HuH-7.5 (cell line): ENCODE measurements at regions not wholly inside any gene's neighbourhood (a gene's known extent, or its start where the extent isn't known, plus 50 kb on each side); places are given as distances from the start of the nearest gene placed in this dataset.
"Not testable (repeated sequence)": the region's sequence is repeated elsewhere in the genome, so short reads cannot be mapped to it uniquely, and the experiment has no call there.

ENCODE experiments used
- DNase-seq: peaks from one replicate; pipeline ENCODE4 v3.0.0; 2011; ENCODE audit warnings: low spot score

DNA sequence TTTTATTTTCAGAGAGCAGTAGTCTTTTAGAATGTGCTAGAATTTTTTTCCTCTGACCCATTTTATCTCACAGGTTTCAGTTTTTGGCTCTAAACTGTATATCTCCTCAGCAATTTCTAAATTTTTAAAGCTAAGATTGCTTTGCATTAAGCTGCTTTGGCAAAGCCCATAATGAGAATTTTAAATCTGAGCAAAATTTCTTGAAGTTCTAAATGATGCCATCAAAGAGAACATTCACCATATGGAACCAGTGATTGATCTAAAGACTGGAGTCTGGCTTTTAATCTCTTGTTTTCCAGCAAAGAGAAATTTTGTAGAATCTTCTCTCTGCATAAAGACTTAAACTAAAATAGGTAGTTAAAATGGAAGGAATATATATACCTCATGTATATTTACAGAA is 313.6 kb downstream of the TBC1D32 start:
- DNase-seq: no peak

DNA sequence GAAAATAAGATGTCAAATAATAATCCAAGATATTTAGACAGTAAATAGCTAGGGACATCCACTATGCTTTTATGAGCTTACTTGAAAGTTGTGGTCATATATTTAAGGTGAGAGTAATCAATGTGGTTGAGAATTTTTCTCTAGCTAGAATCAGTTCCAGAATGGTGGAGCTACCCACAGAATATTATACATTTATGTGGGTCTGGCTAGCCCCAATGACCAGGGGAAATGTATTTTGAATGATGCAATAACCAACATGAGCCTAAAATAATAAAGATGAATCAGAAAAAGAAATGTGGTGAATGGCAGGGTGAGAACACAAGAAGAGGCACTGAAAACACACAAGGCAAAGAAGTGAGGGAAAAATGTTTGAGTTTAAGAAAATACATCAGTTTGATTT is 325.7 kb downstream of the TBC1D32 start:
- no peak for DNase-seq

DNA sequence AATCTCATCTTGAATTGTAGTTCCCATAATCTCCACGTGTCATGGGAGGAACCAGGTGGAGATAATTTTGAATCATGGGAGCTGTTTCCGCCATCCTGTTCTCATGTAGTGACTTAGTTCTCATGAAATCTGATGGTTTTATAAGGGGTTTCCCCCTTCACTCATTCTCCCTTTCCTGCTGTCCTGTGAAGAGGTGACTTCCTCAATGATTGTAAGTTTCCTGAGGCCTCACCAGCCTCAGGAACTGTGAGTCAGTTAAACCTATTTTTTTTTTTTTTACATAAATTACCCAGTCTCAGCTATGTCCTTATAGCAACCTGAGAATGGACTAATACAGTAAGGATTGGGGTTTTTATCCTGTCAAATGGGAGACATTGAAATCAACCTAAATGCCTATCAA is 328.3 kb downstream of the TBC1D32 start:
- no peak for DNase-seq

DNA sequence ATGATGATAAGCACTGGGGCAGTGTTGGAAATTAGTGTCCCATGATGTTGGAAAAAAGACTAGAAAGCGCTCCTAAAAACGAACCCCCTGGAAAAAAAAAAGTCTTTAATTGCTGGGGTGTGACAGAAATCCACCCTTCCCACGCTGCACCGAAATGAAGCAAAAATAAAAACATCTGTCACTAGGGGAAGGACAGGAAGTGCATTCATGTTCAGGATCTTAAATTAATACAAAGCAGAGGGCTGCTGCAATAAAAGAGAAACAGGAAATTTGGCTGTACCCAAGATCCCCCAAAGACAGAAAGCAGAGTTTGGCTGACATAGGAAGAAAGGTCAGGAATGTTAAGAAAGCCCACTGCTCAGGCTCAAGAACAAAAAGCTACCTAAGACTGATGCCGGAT is 333.9 kb downstream of the TBC1D32 start:
- no peak for DNase-seq

DNA sequence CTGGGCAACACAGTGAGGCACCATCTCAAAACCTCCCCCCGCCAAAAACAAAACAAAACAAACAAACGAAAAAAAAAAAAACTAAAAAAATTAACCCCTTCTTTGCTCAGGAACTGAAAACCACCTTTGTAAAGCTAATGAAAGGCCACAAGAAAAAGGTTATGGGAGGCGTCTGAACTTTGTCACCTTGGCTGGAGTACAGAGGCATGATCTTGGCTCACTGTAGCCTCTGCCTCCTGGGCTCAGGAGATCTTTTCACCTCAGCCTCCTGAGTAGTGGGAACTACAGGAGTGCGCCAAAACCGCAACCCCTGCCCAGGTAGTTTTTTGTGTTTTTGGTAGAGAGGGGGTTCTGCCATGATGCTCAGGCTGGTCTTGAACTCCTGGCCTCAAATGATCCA is 337.9 kb downstream of the TBC1D32 start:
- no peak for DNase-seq

DNA sequence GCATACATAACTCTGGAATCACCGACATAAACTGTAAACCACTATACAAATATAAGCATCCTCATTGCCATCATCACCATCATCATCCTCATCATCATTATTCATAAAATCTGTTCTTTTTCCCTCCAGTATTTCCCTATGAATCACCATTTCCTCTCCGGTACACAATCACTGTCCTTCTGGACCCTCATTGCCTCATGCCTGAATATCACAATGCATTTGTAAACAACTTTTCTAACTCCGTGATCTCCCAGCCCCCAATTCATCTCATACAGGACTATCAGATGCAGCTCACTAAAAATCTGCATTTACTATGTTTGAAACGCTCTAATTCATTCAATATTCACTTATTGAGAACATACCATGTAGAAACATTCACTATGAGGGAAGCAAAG is 339.7 kb downstream of the TBC1D32 start:
- DNase-seq: no peak

DNA sequence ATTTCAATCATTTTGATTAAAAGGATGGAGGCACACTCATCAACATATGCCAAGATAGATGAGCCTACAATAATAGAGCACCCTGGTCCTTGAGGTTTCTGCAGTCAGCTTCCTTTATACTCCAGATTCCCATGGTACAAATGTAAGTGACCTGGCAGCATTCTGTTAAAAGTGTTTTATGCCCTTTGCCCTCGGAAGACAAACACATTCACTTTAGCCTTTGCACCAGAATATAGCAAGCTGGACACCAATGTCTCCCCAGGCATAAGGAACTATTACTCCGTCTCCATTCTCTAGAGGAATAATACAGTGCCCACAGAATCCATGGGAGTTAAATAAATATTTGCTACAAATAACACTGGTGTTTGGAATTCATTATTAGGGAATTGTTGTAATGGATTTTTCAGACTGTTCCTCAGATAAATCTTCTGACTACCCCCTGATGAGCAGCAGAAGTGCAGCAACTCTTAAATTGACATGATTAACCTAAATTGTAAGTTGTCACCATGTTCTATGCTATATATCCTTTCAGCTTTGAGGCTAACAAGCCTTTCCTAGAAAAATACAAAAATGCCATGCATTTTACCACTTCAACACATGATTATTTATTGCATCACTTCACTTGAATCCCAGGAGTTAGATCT is 340.2 kb downstream of the TBC1D32 start:
- DNase-seq: no peak

DNA sequence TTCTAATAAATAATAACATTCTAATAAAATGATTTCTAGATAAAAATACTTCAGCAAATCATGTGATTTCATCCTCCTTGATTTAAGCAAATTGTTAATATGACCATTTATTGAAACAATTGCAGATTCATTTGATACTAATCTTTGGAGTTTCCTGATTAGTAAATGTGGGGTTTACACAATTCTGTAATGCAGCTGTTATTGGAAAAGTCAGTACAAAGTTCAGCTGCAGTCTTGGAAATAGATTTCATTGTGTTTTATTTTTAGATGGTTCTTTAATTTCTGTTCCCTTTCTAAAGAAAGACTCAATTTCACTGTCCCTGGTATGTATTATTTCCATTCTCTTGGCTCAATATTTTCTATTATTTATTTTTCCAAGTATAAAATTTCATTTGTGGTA is 342.0 kb downstream of the TBC1D32 start:
- no peak for DNase-seq

DNA sequence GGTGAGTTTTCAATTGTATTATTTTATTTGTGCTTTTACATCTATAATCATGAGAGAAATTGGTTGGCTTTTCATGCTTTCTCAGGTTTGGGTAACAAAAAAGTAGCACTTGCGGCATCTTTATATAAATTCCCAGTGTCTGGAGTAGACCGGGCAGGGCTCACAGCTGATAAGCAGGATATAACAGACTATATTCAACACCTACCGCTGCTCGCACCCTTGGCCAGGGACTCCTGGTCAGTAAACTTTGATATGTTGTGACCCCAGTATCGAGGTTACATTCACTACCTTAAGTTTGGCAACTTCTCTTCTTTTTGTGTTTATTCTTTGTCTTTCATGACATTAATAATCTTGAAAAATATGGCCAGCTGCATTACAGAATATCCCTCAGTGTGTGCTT is 343.4 kb downstream of the TBC1D32 start:
- no peak for DNase-seq

DNA sequence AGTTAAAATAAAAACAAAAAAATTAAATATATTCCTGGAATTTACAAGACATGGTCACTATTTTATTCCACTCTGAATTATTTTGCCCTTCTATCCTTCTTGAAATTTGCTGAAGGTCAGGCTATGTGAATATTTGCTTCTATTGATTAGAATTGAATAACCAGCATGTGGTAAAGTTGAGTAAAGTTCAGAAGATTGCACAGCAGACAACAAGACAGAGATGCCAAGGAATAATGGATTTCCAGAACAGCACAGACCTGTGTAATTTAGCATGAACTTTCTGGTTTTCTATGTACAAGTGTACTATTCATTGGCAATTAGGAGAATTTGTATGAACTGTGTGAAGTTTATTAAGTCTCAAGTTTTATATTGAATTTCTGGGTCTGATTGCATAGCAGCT is 352.4 kb downstream of the TBC1D32 start:
- DNase-seq: no peak

DNA sequence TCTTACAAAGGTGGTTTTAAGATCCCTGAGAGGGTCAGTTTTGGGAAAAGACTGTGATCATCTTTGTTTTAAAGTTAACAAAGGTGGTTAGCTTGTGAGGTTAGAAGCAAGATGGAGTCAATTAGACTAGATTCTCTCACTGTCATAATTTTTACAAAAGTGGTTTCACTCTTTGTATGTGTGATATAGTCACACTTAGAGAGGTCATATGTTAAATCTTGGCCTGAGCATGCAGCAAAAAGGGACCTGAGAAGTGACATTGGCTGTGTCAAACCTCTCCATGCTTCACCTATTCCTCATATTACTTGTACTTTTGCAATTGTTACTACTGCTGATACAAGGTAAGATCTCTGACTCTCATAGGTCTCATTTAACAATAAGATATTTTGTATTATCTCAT is 368.0 kb downstream of the TBC1D32 start:
- no peak for DNase-seq

DNA sequence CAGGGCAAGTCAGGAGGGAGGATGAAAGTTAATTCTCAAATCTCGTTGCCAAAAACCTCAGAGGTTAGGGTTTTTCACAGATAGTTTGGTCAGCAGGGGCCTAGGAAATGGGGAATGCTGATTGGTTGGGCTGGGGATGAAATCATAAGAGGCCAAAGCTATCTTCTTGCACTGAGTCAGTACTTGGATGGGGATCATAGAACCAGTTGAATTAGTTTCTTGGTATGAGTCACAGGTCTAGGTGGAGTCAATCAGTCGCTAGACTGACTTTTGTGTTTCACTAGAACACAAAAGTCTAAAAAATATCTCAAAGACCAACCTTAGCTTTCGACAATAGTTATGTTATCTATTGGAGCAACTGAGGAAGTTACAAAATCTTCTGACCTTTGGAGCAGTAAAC is 368.5 kb downstream of the TBC1D32 start:
- DNase-seq: no peak

DNA sequence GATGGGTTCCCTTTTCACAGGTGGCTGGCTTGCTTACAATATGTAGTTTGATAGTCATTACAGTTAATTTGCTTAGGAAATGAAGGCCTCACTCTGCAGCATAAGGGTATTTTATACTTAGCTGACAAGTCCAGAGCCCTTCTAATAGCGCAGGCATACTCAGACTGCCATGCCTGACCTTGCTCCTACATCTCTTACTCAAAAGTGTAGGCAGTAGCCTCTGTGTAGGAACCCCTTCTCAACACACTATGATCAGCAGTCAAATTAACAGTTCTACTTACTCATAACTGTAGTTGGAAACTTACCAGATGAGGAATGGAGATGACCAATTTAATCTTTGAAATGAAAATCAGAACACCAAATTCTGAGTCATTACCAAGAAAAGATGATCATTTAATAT is 373.5 kb downstream of the TBC1D32 start:
- DNase-seq: no peak

DNA sequence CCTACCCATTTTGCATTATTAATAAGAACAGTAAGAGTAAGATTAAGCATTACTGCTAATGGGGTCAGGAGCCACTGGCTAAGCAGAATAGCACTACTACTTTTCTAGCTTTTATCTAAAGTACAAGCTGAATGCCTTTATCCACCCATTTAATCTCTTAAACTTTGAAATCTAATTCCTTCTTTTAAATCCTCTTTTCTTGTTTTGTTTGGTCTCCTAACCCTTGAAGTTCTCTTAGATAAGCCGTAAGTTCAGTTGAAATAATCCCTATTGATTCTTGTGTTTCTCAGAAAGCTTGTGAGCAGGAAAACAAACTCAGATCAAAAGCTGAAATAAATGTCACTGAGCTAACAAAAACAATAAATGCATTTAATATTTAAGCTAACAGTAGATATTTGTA is 380.2 kb downstream of the TBC1D32 start:
- no peak for DNase-seq

DNA sequence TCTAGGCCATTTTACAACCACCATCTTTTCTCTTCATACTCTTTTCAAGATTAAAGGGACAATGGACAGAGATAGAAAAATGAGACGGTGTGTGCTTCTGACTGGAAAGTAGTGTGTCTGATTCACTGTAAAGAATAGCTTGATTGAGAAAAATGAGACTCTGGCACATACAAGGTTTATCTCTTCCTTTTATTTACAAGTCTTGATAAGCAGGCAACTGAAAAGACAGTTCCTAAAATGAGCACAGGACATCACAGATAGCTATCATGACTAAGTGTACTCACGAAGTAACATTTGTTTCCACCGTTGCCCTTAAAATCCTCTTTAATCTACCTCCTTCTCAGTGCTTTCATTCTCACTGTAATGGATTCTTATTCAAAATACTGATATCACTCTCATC is 383.0 kb downstream of the TBC1D32 start:
- no peak for DNase-seq

DNA sequence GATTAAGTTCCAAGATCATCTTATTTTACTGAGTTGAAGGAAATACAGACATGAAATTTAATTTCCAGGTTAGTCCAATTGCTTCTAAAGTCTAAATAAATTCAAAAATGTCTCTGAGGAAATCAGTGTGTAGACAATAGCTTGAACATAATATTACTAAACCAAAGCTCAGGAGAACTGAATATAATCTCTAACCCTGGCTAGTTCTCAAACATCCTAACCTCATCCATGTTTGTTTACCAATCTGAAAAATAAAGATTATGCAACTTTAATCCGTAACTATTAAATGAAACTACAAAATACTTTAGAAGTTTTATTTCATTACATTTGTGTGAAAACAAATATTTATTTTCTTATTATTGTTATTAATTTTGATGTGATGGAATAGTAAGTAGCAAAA is 387.2 kb downstream of the TBC1D32 start:
- no peak for DNase-seq

DNA sequence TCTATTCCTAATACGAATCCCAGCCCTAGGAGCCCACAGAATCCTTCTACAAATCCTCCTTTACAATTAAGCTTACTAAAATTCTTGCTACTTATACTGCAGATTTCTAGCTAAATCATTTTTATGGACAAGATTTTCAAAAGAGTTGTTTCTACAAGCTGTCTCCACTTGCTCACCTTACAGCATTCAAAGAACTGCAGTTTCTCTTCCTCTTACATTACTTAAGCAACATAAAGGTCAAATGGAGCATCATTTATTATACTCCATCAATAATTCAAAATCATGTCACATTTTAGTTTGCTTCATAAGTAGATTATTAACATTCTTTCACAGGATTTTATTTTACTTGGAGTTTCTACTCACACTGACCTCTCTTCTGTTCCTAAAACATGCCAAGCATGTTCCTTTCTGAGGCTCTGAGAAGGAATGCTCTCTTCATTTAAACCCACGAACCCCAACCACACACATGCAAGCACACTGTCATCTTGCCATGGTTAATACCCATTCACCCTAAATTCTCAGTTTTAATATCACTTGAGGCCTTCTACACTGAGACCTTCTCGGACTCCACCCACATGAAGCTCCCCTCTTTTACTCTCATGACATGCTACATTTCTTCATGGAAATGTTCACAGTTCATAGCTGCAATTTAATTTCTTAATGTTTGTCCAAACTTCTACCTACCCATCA is 388.2 kb downstream of the TBC1D32 start:
- no peak for DNase-seq

DNA sequence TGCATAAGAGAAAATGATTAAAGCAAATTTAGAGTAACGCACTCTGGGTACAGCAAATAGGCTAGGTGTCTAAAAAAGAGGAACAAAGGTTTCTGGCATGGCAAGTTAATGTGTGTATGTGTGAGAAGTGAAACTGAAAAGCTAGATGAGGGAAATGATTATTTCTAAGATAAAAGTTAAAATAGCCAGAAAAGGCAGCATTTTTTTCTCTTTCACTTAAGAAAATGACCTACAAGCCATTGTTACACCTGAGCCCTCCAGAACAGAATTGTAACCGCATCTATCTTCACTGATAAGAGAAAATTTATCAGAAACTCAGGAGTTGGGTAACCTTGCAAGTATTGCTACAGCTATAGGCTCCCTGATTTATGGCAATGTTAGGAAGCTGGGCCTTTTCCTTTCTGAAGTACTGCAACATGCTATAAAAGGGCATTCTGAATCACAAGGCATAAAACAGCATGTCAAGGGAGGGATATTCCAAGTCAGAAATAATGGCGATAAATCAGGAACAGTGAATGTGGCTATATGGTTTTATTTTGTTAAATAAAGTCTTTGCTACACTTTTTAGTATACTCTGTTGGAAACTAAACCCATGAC is 395.3 kb downstream of the TBC1D32 start:
- no peak for DNase-seq

DNA sequence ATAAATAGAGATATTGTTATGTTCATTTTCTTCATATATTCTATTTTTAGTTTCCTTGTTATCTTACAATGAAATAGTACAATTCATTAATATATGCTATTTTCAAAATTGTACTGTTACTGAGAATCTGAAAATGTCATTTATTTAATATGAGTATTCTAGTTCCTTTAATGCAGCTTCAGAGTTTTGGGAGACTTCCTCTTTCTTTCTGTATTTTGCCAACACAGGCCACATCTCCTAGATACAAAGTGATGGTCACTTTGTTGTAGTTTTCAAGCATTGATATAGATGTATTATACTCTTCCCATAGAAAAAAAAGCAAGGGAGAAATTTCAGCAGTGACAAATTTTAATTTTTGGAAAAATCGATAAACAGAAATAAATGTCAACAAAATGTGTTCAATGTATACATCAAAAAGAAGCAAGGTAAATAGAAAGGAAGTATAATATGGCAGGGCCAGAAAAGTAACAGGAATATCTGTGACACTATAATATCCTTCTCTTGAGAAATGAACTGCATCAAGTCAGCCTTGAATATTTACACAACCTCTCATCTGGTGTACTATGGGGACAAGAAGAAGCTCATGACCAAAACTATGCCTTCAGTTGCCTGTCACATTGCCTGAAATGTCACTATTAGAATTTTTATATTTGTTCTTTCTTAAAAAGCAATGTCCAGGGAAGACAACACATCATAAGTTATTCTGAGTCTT is 396.0 kb downstream of the TBC1D32 start:
- DNase-seq: no peak

DNA sequence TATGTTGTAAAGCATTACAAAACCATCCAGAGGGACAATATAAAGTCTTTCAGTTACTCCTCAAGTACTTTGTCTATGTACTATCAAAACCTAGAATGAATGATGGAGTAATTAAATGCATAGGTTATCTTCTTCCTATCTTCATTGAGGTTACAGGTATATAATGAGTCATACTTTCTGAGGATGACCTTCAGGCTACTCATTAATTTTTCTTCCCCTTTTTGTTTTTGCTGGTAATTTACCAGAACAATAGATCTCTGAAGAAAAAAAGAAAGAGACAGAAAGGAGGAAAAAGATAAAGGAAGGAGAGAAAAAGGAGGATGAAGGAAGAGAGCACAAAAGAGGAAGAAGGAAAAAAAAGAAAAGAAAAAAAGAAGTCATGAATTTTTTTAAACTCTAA is 398.4 kb downstream of the TBC1D32 start:
- no peak for DNase-seq

DNA sequence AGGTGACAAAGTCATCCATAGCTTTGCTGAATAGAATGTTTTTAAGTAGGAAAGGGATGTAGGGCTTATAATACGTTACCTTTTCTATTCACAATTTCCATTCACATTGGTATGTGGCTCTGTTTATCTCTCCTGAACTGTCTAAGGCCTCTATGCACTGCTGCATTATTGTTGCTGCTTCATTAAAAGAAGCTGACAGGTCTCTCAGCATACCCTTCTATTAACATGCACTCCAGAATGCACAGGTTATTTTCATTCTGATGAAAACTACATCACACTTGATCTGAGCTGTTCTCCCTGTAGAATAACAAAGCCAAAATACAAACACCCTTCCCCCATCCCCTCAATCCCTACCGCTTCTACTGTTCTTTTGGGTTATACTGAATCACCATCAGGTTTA is 399.3 kb downstream of the TBC1D32 start:
- no peak for DNase-seq

DNA sequence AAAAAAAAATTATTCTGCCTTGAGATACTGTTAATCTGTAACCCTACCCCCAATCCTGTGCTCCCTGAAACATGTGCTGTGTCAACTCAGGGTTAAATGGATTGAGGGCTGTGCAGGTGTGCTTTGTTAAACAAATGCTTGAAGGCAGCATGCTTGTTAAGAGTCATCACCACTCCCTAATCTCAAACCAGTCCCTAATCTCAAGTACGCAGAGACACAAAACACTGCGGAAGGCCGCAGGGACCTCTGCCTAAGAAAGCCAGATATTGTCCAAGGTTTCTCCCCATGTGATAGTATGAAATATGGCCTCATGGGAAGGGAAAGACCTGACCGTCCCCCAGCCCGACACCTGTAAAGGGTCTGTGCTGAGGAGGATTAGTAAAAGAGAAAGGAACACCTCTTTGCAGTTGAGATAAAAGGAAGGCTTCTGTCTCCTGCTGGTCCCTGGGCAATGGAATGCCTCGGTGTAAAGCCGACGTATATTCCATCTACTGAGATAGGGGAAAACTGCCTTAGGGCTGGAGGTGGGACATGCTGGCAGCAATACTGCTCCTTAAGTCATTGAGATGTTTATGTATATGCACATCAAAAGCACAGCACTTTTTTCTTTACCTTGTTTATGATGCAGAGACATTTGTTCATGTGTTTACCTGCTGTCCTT is 402.6 kb downstream of the TBC1D32 start:
- not testable (repeated sequence) for DNase-seq

DNA sequence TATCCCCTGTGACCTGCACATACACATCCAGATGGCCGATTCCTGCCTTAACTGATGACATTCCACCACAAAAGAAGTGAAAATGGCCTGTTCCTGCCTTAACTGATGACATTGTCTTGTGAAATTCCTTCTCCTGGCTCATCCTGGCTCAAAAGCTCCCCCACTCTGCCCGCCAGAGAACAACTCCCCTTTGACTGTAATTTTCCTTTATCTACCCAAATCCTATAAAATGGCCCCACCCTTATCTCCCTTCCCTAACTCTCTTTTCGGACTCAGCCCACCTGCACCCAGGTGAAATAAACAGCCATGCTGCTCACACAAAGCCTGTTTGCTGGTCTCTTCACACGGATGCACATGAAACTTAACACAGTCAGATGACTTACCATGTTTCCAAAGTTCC is 403.8 kb downstream of the TBC1D32 start:
- DNase-seq: not testable (repeated sequence)
